ENCODE measurements at regions not wholly inside any gene's neighbourhood (a gene's known extent, or its start where the extent isn't known, plus 50 kb on each side); places are given as distances from the start of the nearest gene placed in this dataset.

DNA sequence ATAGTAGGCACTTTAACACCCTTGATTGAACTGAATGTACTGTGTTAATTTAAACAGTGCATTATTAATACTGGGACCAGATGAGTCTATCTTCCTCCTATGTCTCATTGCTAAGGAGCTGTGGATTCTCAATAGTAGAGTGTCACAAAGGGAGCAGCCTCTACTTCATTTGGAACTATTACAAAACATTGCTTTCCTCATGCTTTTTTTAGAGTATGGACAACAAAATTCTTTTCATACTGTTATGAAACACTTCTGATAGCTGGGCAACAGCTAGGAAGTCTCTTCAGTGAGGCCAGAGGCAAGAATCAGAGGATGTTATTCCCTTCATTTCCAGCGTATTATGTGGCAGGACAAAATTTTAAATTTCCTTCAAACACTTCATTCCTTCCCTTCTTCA, 160.8 kb downstream of the FBXO8 start:
- intact Hi-C loops (cut with DNase I): loop anchor here in 1 of 4 donors (5.0 kb wide), 1 partner anchor 615 kb away; no protein-coding TSS in a partner anchor
- Histone ChIP-seq H3K27ac (peak overlapping the region in 1 of 2 donors; percentile 42), H3K27me3 (no peaks in the 10 kb centered on the region), H3K36me3 (no peaks in the 10 kb centered on the region), H3K4me3 (no peak overlapping the region), H3K9me3 (no peaks in the 10 kb centered on the region), H3K4me1 (ENCODE audit: insufficient read depth) (peaks cover 3% of the 10 kb centered on the region)
- 6 to 25% (median 8%) methylated on average over 1 of the region's 1 CpG for WGBS, 3 donors
- TF ChIP-seq POLR2A (IDR thresholded peaks at IDR 0.05): no peak
- TF ChIP-seq, protein P1, sequence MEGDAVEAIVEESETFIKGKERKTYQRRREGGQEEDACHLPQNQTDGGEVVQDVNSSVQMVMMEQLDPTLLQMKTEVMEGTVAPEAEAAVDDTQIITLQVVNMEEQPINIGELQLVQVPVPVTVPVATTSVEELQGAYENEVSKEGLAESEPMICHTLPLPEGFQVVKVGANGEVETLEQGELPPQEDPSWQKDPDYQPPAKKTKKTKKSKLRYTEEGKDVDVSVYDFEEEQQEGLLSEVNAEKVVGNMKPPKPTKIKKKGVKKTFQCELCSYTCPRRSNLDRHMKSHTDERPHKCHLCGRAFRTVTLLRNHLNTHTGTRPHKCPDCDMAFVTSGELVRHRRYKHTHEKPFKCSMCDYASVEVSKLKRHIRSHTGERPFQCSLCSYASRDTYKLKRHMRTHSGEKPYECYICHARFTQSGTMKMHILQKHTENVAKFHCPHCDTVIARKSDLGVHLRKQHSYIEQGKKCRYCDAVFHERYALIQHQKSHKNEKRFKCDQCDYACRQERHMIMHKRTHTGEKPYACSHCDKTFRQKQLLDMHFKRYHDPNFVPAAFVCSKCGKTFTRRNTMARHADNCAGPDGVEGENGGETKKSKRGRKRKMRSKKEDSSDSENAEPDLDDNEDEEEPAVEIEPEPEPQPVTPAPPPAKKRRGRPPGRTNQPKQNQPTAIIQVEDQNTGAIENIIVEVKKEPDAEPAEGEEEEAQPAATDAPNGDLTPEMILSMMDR (IDR thresholded peaks at IDR 0.05): no peak
- no peak for TF ChIP-seq EP300 (IDR thresholded peaks at IDR 0.05)
- DNase-seq: no peak

DNA sequence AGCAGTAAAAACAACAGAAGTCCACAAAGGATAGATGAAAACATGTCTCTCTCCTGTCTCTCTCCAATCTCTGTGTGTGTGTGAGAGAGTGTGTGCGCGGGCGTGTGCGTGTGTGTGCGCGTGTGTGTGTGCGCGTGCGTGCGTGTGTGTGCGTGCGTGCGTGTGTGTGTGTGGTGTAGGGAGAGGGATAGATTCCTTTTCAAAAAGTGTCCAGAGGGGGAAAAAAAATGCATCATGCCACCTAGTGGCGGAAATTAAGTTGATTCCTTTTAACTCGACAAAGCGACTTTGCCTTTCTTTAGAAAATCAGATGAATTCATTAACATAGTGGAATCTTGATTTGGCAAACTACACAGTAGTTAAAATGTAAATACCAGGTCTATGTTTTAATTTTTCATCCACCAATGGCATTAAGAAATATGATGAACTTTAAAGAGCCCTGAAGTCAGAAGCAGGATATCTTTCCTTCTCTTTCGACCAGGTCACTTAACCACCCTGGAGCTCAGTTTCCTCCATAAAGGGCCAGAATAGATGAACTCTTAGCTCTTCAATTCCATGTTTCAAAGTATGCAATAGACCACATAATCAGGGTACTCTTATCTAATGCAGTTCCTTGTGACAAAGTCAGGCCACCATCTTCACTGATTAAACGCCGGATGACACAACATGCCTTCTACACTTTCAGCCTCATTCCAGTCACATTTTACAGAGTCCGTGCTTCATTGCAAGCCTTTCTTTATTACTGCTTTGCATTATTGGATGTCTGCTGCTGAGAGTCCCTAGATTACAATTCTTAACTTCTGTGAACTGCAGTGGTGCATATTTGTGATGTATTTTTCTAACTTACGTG, 162.8 kb downstream of the FBXO8 start:
- TF ChIP-seq EP300 (IDR thresholded peaks at IDR 0.05): no peak
- TF ChIP-seq, protein P1 (IDR thresholded peaks at IDR 0.05): peak; percentile 25 to 73 (median 63)
- peak; percentile 27 for TF ChIP-seq POLR2A (IDR thresholded peaks at IDR 0.05)
- H3K36me3 ChIP-seq: no peaks in the 10 kb centered on the region
- DNase-seq: peak; percentile 68 to 88 (median 72)
- H3K4me1 ChIP-seq (ENCODE audit: insufficient read depth): peaks cover 3% of the 10 kb centered on the region
- H3K27ac ChIP-seq: no peak overlapping the region
- H3K27me3 ChIP-seq: no peaks in the 10 kb centered on the region
- intact Hi-C loops (cut with DNase I): loop anchor here in 1 of 4 donors (5.0 kb wide), 1 partner anchor 613 kb away; no protein-coding TSS in a partner anchor
- no peaks in the 10 kb centered on the region for H3K9me3 ChIP-seq
- H3K4me3 ChIP-seq: peak overlapping the region; percentile 23
- WGBS, 3 donors: 20 to 22% (median 20%) methylated on average over 21 of the region's 21 CpGs

DNA sequence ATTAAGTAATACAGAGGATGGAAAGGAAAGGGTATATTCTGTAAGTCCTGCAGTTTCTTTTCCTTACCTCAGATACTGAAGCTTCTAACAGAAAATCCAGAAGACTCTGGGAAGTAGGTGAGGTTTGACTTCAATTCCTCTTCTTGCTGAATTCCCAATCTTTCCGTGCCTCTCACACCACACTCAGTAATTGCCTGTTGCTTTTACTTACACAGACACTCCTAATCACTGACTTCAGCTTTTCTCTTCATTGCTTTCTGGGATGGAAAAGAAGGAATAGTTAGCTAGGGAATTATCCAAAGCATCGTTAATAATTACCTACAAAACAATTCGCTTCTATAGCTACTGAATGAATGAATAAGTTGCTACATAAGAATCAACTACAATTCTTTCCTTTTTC, 163.6 kb downstream of the FBXO8 start:
- WGBS, 3 donors: 3 to 20% (median 10%) methylated on average over 3 of the region's 3 CpGs
- Histone ChIP-seq H3K4me3 (peak overlapping the region; percentile 23), H3K4me1 (ENCODE audit: insufficient read depth) (peaks cover 3% of the 10 kb centered on the region), H3K27ac (no peak overlapping the region), H3K27me3 (no peaks in the 10 kb centered on the region), H3K9me3 (no peaks in the 10 kb centered on the region), H3K36me3 (no peaks in the 10 kb centered on the region)
- intact Hi-C loops (cut with DNase I): loop anchor here in 1 of 4 donors (5.0 kb wide), 1 partner anchor 613 kb away; no protein-coding TSS in a partner anchor
- no peak for TF ChIP-seq EP300 (IDR thresholded peaks at IDR 0.05)
- TF ChIP-seq, protein P1 (IDR thresholded peaks at IDR 0.05): no peak
- no peak for TF ChIP-seq POLR2A (IDR thresholded peaks at IDR 0.05)
- DNase-seq: no peak

DNA sequence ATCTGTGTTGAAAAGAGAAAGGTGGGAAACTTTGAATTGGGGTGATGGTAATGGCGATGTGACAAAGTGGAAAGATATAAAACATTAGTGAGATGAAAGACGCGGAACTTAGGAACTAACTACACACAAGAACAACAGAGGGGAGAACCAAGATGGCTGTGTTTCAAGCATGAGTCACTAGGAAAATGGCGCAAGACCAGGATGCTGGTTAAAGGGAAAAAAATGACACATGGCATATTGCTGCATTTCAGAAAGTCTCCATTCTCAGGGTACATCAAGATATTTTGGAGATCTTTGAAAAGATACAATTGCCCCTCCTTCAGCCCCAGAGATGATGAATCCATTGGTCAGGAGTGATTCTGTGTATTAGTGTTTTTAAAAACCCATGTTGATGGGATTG, 164.4 kb downstream of the FBXO8 start:
- TF ChIP-seq POLR2A (IDR thresholded peaks at IDR 0.05) (no peak), EP300 (IDR thresholded peaks at IDR 0.05) (no peak)
- TF ChIP-seq, protein P1 (IDR thresholded peaks at IDR 0.05): no peak
- Histone ChIP-seq H3K27ac (no peak overlapping the region), H3K4me3 (no peak overlapping the region), H3K36me3 (no peaks in the 10 kb centered on the region), H3K27me3 (no peaks in the 10 kb centered on the region), H3K4me1 (ENCODE audit: insufficient read depth) (peaks cover 3% of the 10 kb centered on the region), H3K9me3 (no peaks in the 10 kb centered on the region)
- DNase-seq: peak in 1 of 5 donors; percentile 40
- intact Hi-C loops (cut with DNase I): no loop called here
- WGBS, 3 donors: 95 to 97% (median 95%) methylated on average over 4 of the region's 4 CpGs
